ENCODE measurements at regions not wholly inside any gene's neighbourhood (a gene's known extent, or its start where the extent isn't known, plus 50 kb on each side); places are given as distances from the start of the nearest gene placed in this dataset.

DNA sequence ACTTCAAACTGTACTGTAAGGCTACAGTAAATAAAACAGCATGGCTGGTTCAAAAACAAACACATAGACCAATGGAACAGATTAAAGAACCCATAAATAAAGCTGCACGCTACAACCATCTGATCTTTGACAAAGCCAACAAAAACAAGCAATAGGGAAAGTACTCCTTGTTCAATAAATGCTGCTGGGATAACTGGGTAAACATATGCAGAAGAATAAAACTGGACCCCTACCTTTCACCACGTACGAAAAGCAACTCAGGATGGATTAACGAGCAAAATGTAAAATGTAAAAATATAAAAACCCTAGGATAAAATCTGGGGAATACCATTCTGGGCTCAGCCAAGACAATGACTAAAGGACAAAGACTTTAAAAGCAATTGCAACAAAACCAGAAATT, 201.8 kb upstream of the PGR start:
- TF ChIP-seq, protein P1, sequence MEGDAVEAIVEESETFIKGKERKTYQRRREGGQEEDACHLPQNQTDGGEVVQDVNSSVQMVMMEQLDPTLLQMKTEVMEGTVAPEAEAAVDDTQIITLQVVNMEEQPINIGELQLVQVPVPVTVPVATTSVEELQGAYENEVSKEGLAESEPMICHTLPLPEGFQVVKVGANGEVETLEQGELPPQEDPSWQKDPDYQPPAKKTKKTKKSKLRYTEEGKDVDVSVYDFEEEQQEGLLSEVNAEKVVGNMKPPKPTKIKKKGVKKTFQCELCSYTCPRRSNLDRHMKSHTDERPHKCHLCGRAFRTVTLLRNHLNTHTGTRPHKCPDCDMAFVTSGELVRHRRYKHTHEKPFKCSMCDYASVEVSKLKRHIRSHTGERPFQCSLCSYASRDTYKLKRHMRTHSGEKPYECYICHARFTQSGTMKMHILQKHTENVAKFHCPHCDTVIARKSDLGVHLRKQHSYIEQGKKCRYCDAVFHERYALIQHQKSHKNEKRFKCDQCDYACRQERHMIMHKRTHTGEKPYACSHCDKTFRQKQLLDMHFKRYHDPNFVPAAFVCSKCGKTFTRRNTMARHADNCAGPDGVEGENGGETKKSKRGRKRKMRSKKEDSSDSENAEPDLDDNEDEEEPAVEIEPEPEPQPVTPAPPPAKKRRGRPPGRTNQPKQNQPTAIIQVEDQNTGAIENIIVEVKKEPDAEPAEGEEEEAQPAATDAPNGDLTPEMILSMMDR (IDR thresholded peaks at IDR 0.05; ENCODE audit: extremely low read depth, low read depth, low read length), result no peak
- no peaks in the 10 kb centered on the region for H3K27me3 ChIP-seq (ENCODE audit: insufficient read depth, low read length)
- no peaks in the 10 kb centered on the region for H3K79me2 ChIP-seq (ENCODE audit: insufficient read depth, low read length)
- no peak overlapping the region for H3K27ac ChIP-seq (ENCODE audit: low read depth, low read length)
- no peaks in the 10 kb centered on the region for H4K20me1 ChIP-seq (ENCODE audit: insufficient read depth, low read length)
- DNase-seq (ENCODE audit: insufficient read length, low spot score, missing footprints), result no peak
- H3K36me3 ChIP-seq (ENCODE audit: insufficient read depth, low read length), result no peaks in the 10 kb centered on the region
- H3K4me3 ChIP-seq (ENCODE audit: insufficient read depth, low read length), result no peak overlapping the region
- no peaks in the 10 kb centered on the region for H3K9me3 ChIP-seq (ENCODE audit: low read depth, low read length)
- H3K4me2 ChIP-seq (ENCODE audit: insufficient read depth, low read length), result no peak overlapping the region
- no peak overlapping the region for H2AFZ ChIP-seq (ENCODE audit: low read length)
- H3K4me1 ChIP-seq (ENCODE audit: insufficient read depth, low read length), result no peaks in the 10 kb centered on the region

GRCh38 chr11:101327908-101328307, 198.3 kb upstream of the PGR start:
- Histone ChIP-seq H3K4me2 (ENCODE audit: insufficient read depth, low read length) (no peak overlapping the region), H3K79me2 (ENCODE audit: insufficient read depth, low read length) (no peaks in the 10 kb centered on the region), H3K9me3 (ENCODE audit: low read depth, low read length) (no peaks in the 10 kb centered on the region), H3K36me3 (ENCODE audit: insufficient read depth, low read length) (no peaks in the 10 kb centered on the region), H3K27ac (ENCODE audit: low read depth, low read length) (no peak overlapping the region), H4K20me1 (ENCODE audit: insufficient read depth, low read length) (no peaks in the 10 kb centered on the region), H2AFZ (ENCODE audit: low read length) (no peak overlapping the region), H3K4me1 (ENCODE audit: insufficient read depth, low read length) (no peaks in the 10 kb centered on the region), H3K27me3 (ENCODE audit: insufficient read depth, low read length) (no peaks in the 10 kb centered on the region), H3K4me3 (ENCODE audit: insufficient read depth, low read length) (no peak overlapping the region)
- no peak for DNase-seq (ENCODE audit: insufficient read length, low spot score, missing footprints)
- TF ChIP-seq, protein P1 (IDR thresholded peaks at IDR 0.05; ENCODE audit: extremely low read depth, low read depth, low read length), result no peak

DNA sequence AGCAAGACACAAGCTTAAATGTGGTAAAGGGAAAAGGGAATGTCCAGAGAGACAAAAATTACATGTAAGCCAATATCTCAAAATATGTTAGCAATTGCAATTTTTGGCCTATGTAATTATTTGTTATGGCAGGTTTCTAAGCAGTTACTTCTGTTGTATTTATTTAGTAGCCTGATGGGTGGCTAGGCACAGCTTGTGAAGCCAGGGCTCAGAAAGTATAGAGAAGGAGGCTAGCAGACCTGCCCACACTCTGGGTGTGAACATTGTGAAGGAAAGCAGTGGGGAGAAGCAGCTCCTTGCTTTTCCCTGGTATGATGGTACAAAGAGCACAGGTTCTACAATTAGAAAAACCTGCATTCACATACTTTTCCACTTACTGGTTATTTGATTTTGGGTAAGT, 196.5 kb upstream of the PGR start:
- Histone ChIP-seq H3K4me3 (ENCODE audit: insufficient read depth, low read length) (no peak overlapping the region), H3K36me3 (ENCODE audit: insufficient read depth, low read length) (no peaks in the 10 kb centered on the region), H2AFZ (ENCODE audit: low read length) (no peak overlapping the region), H3K79me2 (ENCODE audit: insufficient read depth, low read length) (no peaks in the 10 kb centered on the region), H3K27ac (ENCODE audit: low read depth, low read length) (no peak overlapping the region), H3K27me3 (ENCODE audit: insufficient read depth, low read length) (no peaks in the 10 kb centered on the region), H3K9me3 (ENCODE audit: low read depth, low read length) (no peaks in the 10 kb centered on the region), H4K20me1 (ENCODE audit: insufficient read depth, low read length) (no peaks in the 10 kb centered on the region), H3K4me2 (ENCODE audit: insufficient read depth, low read length) (no peak overlapping the region), H3K4me1 (ENCODE audit: insufficient read depth, low read length) (no peaks in the 10 kb centered on the region)
- DNase-seq (ENCODE audit: insufficient read length, low spot score, missing footprints), result no peak
- TF ChIP-seq, protein P1 (IDR thresholded peaks at IDR 0.05; ENCODE audit: extremely low read depth, low read depth, low read length), result no peak

- H3K36me3 ChIP-seq (ENCODE audit: insufficient read depth, low read length), result no peaks in the 10 kb centered on the region
- no peaks in the 10 kb centered on the region for H4K20me1 ChIP-seq (ENCODE audit: insufficient read depth, low read length)
- TF ChIP-seq, protein P1 (IDR thresholded peaks at IDR 0.05; ENCODE audit: extremely low read depth, low read depth, low read length), result no peak
- H2AFZ ChIP-seq (ENCODE audit: low read length), result no peak overlapping the region
- no peak overlapping the region for H3K4me3 ChIP-seq (ENCODE audit: insufficient read depth, low read length)
- H3K27ac ChIP-seq (ENCODE audit: low read depth, low read length), result no peak overlapping the region
- DNase-seq (ENCODE audit: insufficient read length, low spot score, missing footprints), result no peak
- H3K27me3 ChIP-seq (ENCODE audit: insufficient read depth, low read length), result no peaks in the 10 kb centered on the region
- no peaks in the 10 kb centered on the region for H3K79me2 ChIP-seq (ENCODE audit: insufficient read depth, low read length)
- H3K4me2 ChIP-seq (ENCODE audit: insufficient read depth, low read length), result no peak overlapping the region
- H3K4me1 ChIP-seq (ENCODE audit: insufficient read depth, low read length), result no peaks in the 10 kb centered on the region
- H3K9me3 ChIP-seq (ENCODE audit: low read depth, low read length), result no peaks in the 10 kb centered on the region
Observed at GRCh38 chr11:101323997-101324396, 194.4 kb upstream of the PGR start.

Data from osteoblast (primary cell).